ENCODE measurements at regions not wholly inside any gene's neighbourhood (a gene's known extent, or its start where the extent isn't known, plus 50 kb on each side); places are given as distances from the start of the nearest gene placed in this dataset.

GRCh38 chr14:55734731-55735130 is 154.7 kb downstream of the KTN1 start:
- H3K4me3 ChIP-seq (ENCODE audit: low read depth, low read length): no peak overlapping the region
- TF ChIP-seq, protein P1, sequence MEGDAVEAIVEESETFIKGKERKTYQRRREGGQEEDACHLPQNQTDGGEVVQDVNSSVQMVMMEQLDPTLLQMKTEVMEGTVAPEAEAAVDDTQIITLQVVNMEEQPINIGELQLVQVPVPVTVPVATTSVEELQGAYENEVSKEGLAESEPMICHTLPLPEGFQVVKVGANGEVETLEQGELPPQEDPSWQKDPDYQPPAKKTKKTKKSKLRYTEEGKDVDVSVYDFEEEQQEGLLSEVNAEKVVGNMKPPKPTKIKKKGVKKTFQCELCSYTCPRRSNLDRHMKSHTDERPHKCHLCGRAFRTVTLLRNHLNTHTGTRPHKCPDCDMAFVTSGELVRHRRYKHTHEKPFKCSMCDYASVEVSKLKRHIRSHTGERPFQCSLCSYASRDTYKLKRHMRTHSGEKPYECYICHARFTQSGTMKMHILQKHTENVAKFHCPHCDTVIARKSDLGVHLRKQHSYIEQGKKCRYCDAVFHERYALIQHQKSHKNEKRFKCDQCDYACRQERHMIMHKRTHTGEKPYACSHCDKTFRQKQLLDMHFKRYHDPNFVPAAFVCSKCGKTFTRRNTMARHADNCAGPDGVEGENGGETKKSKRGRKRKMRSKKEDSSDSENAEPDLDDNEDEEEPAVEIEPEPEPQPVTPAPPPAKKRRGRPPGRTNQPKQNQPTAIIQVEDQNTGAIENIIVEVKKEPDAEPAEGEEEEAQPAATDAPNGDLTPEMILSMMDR (IDR thresholded peaks at IDR 0.05; ENCODE audit: low read depth, low read length): no peak

DNA sequence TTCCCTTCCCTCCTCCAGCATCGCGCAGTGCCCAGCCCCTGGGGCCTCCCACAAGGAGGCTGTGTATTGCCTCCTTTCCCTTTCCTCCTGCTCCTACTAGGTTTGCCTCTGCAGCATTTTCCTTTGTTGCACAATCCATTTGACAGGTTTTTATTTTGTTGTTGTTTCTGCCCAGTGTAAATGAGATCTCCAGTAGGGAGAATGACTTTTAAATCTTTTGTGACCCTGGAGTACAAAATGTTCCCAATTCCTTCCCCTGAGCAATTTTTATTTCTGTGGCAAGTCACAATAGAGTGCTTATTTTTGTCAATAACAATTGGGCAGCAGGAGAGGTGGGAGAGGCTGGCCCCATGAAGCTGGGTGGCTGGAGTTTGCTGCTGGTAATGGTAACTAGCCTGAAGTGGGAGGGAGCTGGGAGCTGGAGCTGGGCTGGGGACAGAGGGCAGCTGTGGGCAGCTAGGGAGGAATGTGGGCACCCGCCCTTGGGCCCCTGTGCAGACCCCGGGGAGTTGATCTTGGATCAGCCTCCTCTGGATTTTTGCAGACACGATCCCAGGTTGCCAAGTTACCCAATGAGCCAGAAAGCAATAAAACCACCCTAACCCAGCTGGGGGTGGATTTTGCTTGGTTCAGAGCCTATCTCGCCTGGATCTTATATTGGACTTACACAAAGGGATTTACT is 160.1 kb downstream of the KTN1 start:
- no peak overlapping the region for H3K4me3 ChIP-seq (ENCODE audit: low read depth, low read length)
- TF ChIP-seq, protein P1 (IDR thresholded peaks at IDR 0.05; ENCODE audit: low read depth, low read length): no peak

GRCh38 chr14:55740649-55740989 is 160.6 kb downstream of the KTN1 start:
- H3K4me3 ChIP-seq (ENCODE audit: low read depth, low read length): no peak overlapping the region
- TF ChIP-seq, protein P1 (IDR thresholded peaks at IDR 0.05; ENCODE audit: low read depth, low read length): no peak

DNA sequence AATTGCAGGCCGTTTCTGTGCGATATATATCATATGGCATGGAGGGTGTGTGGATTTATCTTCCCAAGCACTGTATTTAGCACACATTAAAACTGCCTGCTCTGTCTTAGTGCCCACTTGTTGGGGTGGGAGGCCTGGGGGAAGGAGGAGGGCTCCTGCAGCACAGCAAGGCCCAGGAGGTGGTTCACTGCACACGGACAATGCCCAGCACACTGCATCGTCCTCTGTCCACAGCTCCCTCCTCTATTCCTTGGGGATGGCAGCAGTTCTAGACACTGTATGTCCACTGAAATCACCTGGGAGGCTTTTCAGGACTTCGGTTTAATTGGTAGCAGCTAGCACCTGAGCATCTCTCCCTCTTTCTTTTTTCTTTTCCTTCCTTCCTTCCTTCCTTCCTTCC is 161.2 kb downstream of the KTN1 start:
- TF ChIP-seq, protein P1 (IDR thresholded peaks at IDR 0.05; ENCODE audit: low read depth, low read length): no peak
- no peak overlapping the region for H3K4me3 ChIP-seq (ENCODE audit: low read depth, low read length)

DNA sequence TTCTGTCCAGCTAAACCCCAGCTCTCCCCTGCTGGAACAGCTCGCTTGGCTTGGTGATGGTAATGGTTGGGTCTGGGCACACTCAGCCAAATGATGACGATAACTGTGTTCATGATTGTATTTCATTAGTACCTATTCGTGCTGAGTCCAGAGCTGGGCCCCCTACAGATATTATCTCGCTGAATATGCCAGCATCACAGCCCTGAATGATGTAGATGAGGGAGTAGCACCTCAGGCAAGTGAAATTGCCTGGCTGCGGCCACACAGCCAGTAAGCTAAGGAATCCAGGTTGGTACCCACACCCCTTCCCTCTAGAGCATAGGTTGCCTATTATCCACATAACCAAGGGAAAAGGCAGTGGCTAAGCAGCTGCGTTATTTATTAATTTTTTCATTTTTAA is 163.5 kb downstream of the KTN1 start:
- TF ChIP-seq, protein P1 (IDR thresholded peaks at IDR 0.05; ENCODE audit: low read depth, low read length): no peak
- no peak overlapping the region for H3K4me3 ChIP-seq (ENCODE audit: low read depth, low read length)

DNA sequence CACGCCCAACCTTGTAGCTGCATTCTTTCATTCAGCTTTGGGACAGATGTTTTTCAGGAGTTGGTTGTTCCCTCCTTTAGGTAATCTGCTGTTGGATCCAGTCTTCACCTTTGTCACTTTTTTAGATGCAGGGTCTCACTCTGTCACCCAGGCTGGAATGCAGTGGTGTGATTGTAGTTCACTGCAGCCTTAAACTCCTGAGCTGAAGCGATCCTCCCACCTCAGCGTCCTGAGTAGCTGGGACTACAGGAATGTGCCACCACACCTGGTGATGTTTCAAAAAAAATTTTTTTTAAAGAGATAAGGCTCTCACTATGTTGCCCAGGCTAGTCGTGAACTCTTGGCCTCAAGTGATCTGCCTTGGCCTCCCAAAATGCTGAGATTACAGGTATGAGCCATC is 164.3 kb downstream of the KTN1 start:
- TF ChIP-seq, protein P1 (IDR thresholded peaks at IDR 0.05; ENCODE audit: low read depth, low read length): no peak
- H3K4me3 ChIP-seq (ENCODE audit: low read depth, low read length): no peak overlapping the region

DNA sequence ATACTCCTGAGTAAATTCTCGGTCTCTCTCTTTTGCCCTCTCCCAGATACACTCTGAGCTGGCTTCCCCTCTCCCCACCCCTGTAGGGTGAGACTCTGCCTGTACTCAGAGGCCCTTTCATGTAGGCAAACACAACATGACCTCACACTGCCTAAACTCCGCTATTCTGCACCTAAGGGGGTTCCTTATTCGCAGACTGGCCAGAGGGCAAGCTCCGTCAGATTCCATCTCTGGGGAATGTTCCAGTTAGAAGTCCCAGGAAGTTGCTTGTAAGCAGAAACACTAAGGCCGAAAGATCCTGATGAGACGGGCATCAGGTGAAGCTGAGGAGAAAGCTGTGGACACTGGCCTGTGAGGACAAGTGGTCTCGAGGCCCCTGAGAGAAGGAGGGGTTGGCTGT is 165.9 kb downstream of the KTN1 start:
- TF ChIP-seq, protein P1 (IDR thresholded peaks at IDR 0.05; ENCODE audit: low read depth, low read length): no peak

More for the DNA sequence above, 165.9 kb downstream of the KTN1 start:
- H3K4me3 ChIP-seq (ENCODE audit: low read depth, low read length): no peak overlapping the region
